GOT3 (cell line): ENCODE measurements at regions not wholly inside any gene's neighbourhood (a gene's known extent, or its start where the extent isn't known, plus 50 kb on each side); places are given as distances from the start of the nearest gene placed in this dataset.
"Not testable (repeated sequence)": the region's sequence is repeated elsewhere in the genome, so short reads cannot be mapped to it uniquely, and the experiment has no call there.

Experiments
- DNase-seq: peaks from one replicate; lab custom pipeline; 2025; ENCODE audit warnings: mixed read lengths; lab: John Stamatoyannopoulos, UW

DNA sequence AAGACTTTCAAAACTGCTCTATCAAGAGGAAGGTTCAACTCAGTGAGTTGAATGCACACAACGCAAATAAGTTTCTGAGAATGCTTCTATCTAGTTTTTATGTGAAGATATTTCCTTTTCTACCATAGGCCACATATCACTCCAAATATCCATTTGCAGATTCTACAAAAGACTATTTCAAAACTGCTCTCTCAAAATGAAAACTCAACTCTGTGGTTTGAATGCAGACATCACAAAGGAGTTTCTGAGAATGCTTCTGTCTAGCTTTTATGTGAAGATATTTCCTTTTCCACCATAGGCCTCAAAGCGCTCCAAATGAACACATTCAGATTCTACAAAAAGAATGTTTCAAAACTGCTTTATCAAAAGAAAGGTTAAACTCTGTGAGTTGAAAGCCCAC, 1093.1 kb upstream of the DEFB115 start:
- DNase-seq: not testable (repeated sequence)

DNA sequence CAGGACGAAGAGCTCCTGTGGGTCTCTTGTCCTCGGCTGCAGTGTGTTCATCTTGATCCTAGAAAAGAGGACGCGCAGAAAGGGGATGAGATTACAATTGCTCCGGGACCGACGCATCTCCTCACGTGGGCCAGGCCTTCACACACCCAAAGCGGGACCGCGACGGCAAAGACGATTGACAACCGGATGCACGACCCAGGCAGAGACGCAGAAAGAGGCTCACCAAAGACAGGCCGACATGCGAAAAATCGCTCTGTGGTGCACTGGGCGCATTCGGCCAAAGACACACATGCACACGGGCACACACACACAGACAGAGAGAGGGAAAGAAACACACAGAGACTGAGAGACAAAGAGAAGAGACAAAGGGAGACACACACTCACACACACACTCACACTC, 1089.9 kb upstream of the DEFB115 start:
- DNase-seq: no peak

DNA sequence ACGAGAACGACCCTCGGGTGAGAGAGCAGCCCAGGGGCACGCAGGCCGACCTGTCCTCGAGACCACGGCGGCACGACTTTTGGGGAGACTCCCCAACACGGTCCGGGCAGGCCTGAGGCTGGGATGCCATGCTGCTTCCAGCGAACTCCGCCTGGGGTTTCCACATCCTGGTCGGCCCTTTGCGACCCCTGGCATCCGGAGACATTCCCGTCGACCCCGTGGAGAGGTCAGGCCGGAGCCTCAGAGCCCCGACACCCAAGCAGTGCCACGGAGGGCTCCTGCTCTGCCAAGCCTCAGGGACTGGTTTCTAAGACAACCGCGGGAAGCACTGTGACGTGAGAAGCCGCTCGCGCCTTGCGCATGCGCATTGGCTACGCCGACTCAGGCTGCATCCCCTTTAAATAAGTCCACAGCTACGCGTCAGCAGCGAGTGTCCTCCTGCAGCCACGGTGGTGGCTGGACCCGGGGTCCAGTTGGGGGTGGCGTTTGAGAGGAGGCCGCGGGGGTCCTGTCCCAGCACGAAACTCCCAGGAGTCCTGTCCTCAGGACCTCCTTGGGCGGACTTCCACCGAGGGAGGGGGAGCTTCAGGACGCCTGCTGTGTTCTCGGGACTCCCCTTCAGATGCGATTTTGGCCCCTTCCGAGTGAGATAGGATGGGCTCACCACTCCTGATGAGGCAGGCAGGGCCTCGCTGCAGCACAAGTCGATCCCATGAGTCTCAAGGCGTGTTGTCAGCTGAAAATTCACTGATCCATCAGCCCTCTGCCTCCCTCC, 1089.3 kb upstream of the DEFB115 start:
- DNase-seq: no peak

DNA sequence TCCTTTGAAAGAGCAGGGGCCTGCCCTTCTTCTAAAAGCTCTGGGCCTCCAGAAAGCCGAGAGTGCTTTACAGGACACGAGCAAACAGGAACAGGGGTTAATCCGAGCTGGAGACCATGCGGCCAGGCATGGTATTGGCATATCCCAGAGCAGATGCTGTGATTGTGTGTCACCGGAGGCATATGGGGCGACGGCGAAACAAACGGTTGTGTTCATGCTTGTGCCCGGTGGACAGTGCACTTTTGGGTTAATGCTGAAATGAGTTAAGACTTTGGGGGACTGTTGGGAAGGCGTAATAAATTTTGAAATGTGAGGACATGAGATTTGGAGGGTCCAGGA, 1088.7 kb upstream of the DEFB115 start:
- DNase-seq: no peak

DNA sequence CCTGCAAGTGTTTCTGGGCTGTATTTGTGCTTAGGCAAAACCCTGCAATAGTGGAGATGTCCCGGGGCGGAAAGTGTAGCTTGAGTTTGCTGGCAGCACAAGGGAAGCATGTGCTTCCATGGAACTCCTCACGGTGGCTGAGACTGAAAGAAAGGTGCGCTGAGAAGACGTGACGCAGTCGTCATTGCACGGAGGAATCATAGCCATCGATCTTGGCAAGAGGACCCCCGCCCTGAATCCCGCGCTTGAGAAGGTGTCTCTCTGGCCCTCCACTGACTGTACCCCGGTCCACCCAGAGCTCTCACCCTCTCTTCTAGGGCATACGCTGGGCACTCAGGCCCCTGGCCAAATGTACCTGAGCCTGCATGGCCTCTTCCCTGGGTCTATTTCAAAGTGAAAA, 1081.8 kb upstream of the DEFB115 start:
- no peak for DNase-seq

DNA sequence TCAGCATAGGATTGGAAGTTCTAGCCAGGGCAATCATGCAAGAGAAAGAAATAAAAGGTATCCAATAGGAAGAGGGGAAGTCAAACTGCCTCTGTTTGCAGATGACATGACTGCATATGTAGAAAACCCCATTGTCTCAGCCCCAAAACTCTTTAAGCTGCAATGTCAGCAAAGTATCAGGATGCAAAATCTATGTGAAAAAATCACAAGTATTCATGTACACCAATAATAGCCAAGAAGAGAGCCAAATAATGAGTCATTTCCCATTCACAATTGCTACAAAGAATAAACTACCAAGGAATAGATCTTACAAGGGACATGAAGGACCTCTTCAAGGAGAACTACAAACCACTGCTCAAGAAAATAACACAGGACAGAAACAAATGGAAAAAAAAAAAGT, 1074.3 kb upstream of the DEFB115 start:
- DNase-seq: not testable (repeated sequence)

DNA sequence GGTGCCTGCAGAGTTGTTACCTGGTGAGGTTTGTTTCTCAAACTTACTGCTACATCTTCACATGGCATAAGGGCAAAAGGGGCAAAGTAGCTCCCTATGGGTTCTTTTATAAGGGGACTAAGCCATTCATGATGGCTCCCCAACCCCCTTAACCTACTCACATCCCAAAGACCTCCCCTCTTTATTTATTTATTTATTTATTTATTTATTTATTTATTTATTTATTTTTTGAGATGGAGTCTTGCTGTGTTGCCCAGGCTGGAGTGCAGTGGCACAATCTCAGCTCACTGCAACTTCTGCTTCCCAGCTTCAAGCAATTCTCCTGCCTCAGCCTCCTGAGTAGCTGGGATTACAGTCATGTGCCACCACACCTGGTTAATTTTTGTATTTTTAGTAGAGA, 1065.7 kb upstream of the DEFB115 start:
- not testable (repeated sequence) for DNase-seq

DNA sequence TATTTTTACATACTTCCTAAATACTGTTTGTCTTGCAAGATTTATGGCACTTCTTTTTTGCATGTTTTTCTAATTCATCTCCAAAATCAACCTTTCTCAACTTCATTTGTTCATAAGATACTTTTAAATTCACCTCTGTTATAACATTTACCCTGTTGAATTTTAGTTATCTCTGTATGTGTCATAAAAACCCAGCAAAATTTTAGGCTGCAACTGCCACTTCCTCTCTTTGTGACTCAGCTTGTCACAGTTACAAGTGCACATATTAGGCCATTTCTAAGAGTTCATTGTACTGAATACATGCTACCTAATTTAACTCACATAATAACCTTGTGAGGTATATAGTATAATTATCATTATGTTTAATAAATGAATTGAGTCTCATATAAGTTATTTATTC, 1023.0 kb upstream of the DEFB115 start:
- DNase-seq: not testable (repeated sequence)

DNA sequence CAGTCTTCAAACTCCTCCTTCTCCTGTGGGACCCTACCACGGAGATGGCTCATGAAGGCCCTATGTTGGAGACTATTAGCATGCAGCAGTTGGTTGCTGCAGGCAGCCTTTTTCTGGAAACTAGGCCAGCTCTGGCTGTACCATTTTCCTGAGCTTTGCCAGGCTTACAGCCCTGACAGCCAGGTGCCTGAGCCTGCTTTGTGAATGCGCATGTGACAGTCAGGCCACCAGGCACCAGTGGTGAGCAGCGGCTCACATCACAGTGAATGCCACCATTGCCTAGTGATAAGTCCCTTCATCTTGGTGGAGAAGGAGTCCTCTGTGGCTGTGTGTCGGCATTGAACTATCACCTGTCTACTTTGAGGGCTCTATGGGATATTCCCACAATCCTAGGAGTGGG, 982.4 kb upstream of the DEFB115 start:
- DNase-seq: not testable (repeated sequence)

DNA sequence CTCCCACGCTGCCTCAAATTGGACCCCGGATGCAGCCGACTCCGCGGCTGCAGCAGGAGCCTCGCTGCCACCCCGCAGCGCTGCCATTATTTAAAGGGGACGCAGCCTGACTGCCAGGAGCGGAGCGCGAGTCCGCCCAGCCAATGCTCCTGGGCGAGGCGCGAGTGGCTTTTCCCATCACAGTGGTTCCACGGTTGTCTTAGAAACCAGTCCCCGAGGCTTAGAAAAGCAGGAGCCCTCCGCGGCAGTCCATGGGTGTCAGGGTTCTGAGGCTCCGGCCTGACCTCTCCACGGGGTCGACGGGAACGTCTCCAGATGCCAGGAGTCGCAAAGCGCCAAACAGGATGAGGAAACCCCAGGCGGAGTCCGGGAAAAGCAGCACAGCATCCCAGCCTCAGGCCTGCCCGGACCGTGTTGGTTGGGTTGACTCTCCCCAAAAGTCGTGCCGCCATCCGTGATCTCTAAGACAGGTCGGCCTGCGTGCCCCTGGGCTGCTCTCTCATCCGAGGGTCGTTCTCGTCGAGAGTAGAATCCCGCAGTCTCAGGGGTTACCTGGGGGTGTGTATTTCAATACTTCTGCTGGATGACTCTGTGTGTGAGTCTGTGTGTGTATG, 975.8 kb upstream of the DEFB115 start:
- DNase-seq: no peak

DNA sequence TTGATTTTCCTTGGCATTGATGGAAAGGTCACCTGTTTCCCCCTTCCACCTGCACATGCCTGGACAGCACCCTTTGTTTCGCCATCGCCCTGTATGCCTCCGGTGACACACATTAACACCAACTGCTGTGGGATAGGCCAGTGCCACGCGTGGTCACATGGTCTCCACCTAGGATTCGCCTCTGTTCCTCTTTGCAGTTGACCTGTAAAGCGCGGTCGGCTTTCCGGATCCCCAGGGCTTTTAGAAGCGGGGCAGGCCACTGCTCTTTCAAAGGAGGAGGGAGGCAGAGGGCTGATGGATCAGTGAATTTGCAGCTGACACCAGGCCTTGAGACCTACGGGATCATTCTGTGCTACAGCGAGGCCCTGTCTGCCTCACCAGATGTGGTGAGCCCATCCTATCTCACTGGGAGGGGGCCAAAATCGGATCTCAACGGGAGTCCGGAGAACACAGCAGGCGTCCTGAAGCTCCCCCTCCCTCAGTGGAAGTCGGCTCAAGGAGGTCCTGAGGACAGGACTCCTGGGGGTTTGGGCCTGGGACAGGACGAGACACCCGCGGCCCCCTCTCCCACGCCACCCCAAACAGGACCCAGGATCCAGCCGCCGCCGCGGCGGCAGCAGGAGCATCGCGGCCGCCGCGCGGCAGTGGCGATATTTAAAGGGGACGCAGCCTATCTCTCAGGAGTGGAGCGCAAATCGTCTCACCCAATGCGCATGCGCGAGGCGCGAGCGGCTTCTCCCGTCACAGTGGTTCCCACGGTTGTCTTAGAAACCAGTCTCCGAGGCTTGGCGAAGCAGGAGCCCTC, 973.8 kb upstream of the DEFB115 start:
- DNase-seq: not testable (repeated sequence)

DNA sequence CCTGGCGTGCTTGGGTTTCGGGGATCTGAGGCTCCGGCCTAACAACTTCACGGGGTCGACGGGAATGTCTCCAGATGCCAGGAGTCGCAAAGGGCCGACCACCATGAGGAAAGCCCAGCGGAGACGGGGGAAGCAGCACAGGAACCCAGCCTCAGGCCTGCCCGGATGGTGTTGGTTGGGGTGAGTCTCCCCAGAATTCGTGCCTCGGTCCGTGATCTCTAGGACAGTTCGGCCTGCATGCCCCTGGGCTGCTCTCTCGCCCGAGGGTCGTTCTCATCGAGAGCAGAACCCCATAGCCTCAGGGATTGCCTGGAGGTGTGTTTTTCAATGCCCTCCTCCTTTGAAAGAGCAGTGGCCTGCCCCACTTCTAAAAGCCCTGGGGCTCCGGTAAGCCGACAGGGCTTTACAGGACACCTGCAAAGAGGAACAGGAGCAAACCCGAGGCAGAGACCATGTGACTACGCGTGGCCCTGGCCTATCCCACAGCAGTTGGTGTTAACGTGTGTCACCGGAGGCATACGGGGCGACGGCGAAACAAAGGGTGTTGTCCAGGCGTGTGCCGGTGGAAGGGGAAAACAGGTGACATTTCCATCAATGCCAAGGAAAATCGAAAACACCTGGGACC, 973.1 kb upstream of the DEFB115 start:
- no peak for DNase-seq

DNA sequence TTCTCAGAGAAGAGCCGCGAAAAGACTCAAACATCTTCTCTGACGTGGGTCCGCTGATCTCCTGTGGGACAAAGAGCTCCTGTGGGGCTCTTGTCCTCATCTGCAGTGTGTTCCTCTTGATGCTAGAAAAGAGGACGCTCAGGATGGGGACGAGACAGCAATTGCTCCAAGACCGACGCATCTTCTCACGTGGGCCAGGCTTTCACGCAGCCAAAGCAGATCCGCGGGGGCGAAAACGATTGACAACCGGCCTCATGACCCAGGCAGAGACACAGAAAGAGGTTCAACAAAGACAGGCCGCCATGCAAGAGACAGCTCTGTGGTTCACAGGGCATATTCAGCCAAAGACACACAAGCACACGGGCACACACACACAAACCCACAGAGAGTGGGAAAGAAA, 971.8 kb upstream of the DEFB115 start:
- DNase-seq: no peak

DNA sequence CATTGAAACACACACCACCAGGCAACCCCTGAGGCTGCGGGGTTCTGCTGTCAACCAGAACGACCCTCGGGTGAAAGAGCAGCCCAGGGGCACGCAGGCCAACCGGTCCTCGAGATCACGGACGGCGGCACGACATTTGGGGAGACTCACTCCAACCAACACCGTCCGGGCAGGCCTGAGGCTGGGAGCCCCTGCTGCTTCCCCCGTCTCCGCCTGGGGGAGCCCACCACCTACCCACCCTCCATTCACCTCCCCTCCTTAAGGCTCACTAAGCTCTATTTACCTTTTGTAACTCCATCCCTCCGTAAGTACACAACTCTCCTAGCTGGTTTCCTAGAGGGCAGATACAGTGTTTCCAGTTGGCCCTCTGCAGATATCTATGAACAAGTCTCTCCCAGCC, 971.3 kb upstream of the DEFB115 start:
- no peak for DNase-seq

DNA sequence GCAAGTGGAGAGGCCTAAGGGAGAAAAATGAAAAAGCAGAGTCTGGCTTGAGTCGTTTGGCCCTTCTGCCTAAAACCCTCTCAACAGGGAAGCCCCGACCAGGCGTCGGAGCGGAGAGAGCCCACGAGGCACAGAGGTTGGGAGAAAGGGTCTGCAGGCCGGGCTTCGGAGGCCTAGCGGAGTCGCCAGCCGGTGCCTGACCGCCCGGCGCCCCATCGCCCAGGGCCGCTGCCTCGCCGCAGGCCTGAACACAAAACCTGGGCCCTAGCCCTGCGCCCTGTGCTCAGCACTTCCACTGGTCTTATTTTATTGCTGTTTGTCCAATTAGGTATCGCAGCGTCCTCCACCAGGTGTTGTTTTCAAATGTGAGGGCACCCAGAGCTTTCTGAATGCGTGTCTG, 970.0 kb upstream of the DEFB115 start:
- not testable (repeated sequence) for DNase-seq

DNA sequence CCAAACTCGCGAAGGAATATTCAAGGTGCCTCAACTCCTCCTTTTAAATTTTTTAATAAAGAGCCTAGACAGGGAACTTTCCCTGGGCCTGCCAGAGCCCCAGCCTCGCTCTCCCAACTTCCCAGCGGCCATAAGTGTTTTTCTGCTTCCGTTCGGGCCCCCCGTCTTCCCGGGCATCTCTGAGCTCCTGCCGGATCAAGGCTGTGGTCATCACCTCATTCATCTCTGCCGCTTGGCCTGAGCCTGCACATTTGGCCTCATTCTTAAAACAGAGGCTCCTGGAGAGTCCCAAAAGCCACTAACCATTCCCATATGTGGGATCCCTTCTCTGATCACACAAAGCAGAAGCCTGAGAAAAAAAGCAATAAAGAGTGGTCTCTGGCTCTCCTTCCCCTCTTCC, 969.1 kb upstream of the DEFB115 start:
- DNase-seq: no peak

DNA sequence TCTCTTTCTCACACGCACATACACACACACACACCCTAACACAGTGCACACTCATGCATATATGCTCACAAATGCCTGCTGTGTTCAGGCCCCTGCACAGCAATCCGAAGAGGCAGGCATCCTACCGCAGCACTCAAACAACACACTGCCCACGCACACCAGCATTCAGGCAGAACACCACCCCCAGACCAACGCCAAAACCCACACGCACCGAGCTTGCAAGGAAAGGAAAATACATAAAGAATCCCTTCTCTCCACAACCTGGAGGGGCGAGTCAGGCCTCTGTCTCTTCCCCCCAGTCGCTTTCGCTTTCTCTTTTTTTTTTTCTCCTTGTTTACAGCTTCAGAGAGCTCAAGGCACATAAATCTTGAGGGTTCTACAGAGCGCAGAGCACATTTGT, 968.4 kb upstream of the DEFB115 start:
- DNase-seq: not testable (repeated sequence)

DNA sequence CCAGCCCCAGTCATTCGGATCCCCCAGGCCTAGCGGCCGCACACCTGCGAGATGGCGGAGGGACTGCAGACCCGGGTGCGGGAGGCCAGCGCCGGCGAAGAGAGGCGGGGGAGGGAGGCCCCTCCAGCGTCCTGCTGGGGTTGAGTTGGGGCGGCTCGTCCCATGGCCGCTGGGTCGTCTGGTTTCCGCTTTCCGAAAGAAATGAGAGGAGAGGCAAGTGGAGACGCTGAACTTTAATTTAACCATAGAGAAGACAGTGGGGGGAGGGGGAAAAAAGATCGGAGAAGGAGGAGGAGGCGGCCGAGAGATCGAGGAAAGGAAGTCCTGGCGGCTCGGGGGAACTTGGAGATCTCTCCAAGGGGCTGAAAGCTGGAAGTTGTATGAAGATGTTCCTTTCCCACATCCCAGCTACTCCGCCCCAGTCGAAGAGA, 967.7 kb upstream of the DEFB115 start:
- not testable (repeated sequence) for DNase-seq

DNA sequence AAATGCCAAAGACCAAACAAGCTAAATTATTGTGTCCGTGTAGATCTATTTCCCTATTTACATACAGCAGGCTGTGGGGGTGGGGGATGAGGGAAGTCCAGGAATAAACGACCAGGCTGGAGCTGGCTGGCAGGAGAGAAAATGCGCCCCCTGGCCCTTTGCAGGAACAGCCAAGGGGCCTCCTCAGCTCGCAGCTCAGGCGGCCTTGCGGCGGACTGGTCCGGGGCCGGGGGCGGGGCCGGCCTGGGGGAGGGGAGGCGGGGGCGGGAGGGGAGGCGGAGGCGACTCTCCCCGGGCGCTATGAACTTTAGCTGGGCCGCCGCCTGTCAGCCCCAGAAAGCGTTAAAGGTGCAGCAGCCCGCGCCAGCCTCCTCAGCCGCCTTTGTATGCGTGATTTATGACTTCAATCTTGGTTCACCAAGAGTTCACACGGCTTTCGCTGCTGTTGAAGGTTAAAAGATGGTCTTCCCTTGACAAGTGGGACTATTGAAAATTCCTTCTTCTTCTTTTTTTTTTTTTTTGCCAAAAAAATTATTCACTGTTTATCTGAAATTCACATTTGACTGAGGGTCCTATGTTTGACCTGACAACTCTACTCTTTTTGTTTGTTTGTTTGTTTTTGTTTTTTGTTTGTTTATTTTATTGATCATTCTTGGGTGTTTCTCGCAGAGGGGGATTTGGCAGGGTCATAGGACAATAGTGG, 967.0 kb upstream of the DEFB115 start:
- not testable (repeated sequence) for DNase-seq

DNA sequence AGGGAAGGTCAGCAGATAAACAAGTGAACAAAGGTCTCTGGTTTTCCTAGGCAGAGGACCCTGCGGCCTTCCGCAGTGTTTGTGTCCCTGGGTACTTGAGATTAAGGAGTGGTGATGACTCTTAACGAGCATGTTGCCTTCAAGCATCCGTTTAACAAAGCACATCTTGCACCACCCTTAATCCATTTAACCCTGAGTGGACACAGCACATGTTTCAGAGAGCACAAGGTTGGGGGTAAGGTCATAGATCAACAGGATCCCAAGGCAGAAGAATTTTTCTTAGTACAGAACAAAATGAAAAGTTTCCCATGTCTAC, 966.4 kb upstream of the DEFB115 start:
- not testable (repeated sequence) for DNase-seq

DNA sequence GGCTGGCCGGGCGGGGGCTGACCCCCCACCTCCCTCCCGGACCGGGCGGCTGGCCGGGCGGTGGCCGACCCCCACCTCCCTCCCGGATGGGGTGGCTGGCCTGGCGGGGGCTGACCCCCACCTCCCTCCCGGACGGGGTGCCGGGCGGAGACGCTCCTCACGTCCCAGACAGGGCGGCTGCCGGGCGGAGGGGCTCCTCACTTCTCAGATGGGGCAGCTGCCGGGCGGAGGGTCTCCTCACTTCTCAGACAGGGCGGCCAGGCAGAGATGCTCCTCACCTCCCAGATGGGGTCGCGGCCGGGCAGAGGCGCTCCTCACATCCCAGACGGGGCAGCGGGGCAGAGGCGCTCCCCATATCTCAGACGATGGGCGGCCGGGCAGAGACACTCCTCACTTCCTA, 965.8 kb upstream of the DEFB115 start:
- DNase-seq: not testable (repeated sequence)

DNA sequence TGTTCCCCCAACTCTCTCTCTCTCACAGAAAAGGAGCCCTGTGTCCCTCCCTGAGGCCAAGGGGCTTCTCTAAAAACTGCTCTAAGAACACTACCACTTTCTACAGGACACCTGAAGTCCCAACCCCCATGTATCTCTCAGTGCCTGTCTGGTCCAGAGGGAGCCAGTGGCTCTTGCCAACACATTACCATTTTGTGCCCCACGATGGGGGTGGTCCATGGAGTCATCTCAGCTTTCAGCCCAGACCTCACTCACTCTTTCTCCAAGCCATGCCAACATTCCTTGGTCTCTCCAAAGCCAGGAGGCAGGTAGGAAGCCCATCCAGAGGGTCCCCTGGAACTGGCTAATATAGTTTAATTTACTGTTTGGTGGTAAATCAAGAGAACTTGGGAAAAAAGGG, 962.1 kb upstream of the DEFB115 start:
- not testable (repeated sequence) for DNase-seq
